Parathyroid adenoma (tissue), 2 donors: ENCODE measurements at regions not wholly inside any gene's neighbourhood (a gene's known extent, or its start where the extent isn't known, plus 50 kb on each side); places are given as distances from the start of the nearest gene placed in this dataset.

Experiments used
- H2AFZ ChIP-seq: fragments of 300-600 bp; sonication (generic); one replicate; pipeline ENCODE4 v1.7.0; 2017; ENCODE audit warnings: antibody characterized with exemption, mild to moderate bottlenecking
- H3K27ac ChIP-seq: fragments of 300-600 bp; sonication (generic); one replicate; pipeline ENCODE4 v1.7.0; 2017
- H3K27me3 ChIP-seq: fragments of 300-600 bp; sonication (generic); one replicate; pipeline ENCODE4 v1.7.0; 2017; ENCODE audit warnings: low read length; ENCODE audit not compliant: control insufficient read depth, insufficient read depth
- H3K36me3 ChIP-seq: fragments of 300-600 bp; sonication (generic); one replicate; pipeline ENCODE4 v1.7.0; 2017; ENCODE audit warnings: low read length; ENCODE audit not compliant: control insufficient read depth, insufficient read depth
- H3K4me1 ChIP-seq: fragments of 300-600 bp; sonication (generic); one replicate; pipeline ENCODE4 v1.7.0; 2017; ENCODE audit warnings: control low read depth
- H3K4me2 ChIP-seq: fragments of 300-600 bp; sonication (generic); one replicate; pipeline ENCODE4 v1.7.0; 2017; ENCODE audit warnings: low read length
- H3K4me3 ChIP-seq: fragments of 300-600 bp; sonication (generic); one replicate; pipeline ENCODE4 v1.7.0; 2017; ENCODE audit warnings: low read depth, low read length
- H3K79me2 ChIP-seq: fragments of 300-600 bp; sonication (generic); one replicate; pipeline ENCODE4 v1.7.0; 2017; ENCODE audit warnings: control low read depth
- H3K9ac ChIP-seq: fragments of 300-600 bp; sonication (generic); one replicate; pipeline ENCODE4 v1.7.0; 2017; ENCODE audit warnings: mild to moderate bottlenecking
- H3K9me3 ChIP-seq: fragments of 300-600 bp; sonication (generic); one replicate; pipeline ENCODE4 v1.7.0; 2017; ENCODE audit warnings: low read length; ENCODE audit not compliant: control insufficient read depth
- TF ChIP-seq, protein P1 (sequence below): fragments of 300-600 bp; sonication (generic); IDR thresholded peaks from one replicate; pipeline ENCODE4 v1.7.0; 2017; ENCODE audit warnings: antibody characterized with exemption, mild to moderate bottlenecking
- donor health status: primary hyperparathyroidism.

DNA sequence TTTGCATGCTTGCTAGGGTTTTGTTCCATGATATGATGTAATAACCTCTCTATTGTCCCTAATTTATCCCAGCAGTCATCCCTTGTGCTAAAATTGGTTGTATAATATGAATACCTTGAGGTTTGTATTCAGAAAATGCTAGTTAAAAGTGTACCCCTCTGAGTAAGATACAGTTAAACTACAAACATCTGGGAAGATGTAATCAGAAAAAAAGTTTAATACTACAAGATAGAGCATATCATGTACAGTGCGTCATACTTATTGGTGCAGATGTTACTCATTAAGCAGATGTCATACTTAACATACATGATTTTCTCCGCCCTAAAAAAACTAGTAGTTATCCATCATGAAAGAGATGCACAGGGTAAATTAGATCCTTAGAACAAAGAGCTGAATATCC is 336.1 kb upstream of the KCND2 start:
- H3K4me3 ChIP-seq, result no peak overlapping the region
- no peaks in the 10 kb centered on the region for H3K79me2 ChIP-seq
- TF ChIP-seq, protein P1, sequence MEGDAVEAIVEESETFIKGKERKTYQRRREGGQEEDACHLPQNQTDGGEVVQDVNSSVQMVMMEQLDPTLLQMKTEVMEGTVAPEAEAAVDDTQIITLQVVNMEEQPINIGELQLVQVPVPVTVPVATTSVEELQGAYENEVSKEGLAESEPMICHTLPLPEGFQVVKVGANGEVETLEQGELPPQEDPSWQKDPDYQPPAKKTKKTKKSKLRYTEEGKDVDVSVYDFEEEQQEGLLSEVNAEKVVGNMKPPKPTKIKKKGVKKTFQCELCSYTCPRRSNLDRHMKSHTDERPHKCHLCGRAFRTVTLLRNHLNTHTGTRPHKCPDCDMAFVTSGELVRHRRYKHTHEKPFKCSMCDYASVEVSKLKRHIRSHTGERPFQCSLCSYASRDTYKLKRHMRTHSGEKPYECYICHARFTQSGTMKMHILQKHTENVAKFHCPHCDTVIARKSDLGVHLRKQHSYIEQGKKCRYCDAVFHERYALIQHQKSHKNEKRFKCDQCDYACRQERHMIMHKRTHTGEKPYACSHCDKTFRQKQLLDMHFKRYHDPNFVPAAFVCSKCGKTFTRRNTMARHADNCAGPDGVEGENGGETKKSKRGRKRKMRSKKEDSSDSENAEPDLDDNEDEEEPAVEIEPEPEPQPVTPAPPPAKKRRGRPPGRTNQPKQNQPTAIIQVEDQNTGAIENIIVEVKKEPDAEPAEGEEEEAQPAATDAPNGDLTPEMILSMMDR, result no peak
- H3K36me3 ChIP-seq, result no peaks in the 10 kb centered on the region
- no peaks in the 10 kb centered on the region for H3K9me3 ChIP-seq
- H3K9ac ChIP-seq, result no peak overlapping the region
- no peak overlapping the region for H3K27ac ChIP-seq
- H3K4me1 ChIP-seq, result no peaks in the 10 kb centered on the region
- no peak overlapping the region for H2AFZ ChIP-seq
- no peak overlapping the region for H3K4me2 ChIP-seq
- H3K27me3 ChIP-seq, result no peaks in the 10 kb centered on the region

DNA sequence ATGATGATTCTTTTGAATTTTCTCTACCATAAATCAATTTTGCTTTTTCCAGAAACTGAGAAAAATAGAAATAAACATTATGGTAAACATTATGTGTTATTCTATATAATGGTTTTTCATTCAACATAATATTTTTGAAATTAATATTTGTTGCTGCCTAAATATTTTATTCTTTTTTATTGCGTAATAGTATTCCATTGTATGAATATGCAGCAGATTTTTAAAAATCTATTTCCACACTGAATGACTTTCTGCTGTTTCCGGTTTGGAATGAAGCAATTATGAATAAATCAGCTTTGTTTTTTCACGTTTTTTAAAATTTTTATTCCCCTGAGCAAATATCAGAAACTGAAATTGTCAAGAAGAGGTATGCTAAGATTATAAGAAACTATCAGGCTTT is 335.2 kb upstream of the KCND2 start:
- TF ChIP-seq, protein P1, result no peak

DNA sequence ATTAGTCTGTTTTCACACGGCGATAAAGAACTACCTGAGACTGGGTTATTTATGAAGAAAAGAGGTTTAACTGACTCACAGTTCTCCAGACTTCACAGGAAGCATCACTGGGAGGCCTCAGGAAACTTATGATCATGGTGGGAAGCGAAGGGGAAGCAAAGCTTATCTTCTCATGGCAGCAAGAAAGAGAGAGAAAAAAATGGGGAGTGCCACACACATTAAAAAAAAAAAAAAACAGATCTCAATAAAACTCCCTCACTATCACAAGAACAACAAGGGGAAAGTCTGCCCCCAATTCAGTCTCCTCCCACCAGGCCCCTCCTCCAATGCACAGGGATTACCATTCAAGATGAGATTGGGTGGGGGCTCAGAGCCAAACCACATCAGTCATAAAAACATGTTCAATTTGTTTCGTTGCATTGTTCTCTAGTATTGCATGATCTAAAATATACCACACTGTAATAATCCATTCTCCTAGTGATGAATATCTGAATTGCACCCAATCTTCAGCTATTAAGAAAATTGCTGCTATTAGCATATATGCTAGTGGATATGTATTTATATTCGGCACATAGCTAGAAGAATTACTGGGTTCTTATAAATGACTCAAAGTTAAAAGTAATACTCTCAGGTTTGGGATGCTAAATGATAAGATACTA is 328.9 kb upstream of the KCND2 start:
- H3K27me3 ChIP-seq, result no peaks in the 10 kb centered on the region
- no peaks in the 10 kb centered on the region for H3K4me1 ChIP-seq
- H3K9ac ChIP-seq, result no peak overlapping the region
- no peak overlapping the region for H3K4me2 ChIP-seq
- TF ChIP-seq, protein P1, result no peak
- H3K27ac ChIP-seq, result no peak overlapping the region
- H2AFZ ChIP-seq, result no peak overlapping the region
- H3K79me2 ChIP-seq, result no peaks in the 10 kb centered on the region
- H3K9me3 ChIP-seq, result no peaks in the 10 kb centered on the region
- no peaks in the 10 kb centered on the region for H3K36me3 ChIP-seq
- H3K4me3 ChIP-seq, result no peak overlapping the region

More for the DNA sequence above, 335.2 kb upstream of the KCND2 start:
- H3K9me3 ChIP-seq, result no peaks in the 10 kb centered on the region
- no peaks in the 10 kb centered on the region for H3K79me2 ChIP-seq
- no peak overlapping the region for H3K4me2 ChIP-seq
- no peak overlapping the region for H3K4me3 ChIP-seq
- no peak overlapping the region for H2AFZ ChIP-seq
- H3K36me3 ChIP-seq, result no peaks in the 10 kb centered on the region
- H3K27me3 ChIP-seq, result no peaks in the 10 kb centered on the region
- no peak overlapping the region for H3K27ac ChIP-seq
- H3K4me1 ChIP-seq, result no peaks in the 10 kb centered on the region
- H3K9ac ChIP-seq, result no peak overlapping the region

DNA sequence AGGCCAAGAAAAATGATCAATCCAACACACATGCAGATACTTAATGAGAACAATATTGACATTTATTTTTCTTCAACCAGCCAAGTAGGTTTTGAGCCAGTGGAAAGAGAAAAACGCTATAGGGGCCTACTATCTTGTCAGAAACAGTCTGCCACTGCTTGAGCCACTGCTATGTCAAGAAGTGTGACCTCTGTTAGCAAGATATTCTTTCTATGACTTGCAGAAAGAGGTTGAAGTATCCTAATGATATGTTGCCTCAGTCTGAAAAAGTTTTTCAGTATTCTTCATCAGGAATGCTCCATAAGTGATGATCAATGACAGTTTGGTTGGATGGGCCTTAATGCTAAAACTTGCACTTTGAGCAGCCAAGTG is 328.4 kb upstream of the KCND2 start:
- Histone ChIP-seq H3K4me1 (no peaks in the 10 kb centered on the region), H3K4me2 (no peak overlapping the region), H3K9me3 (no peaks in the 10 kb centered on the region), H3K36me3 (no peaks in the 10 kb centered on the region), H3K79me2 (no peaks in the 10 kb centered on the region), H2AFZ (no peak overlapping the region), H3K27ac (no peak overlapping the region), H3K9ac (no peak overlapping the region), H3K4me3 (no peak overlapping the region), H3K27me3 (no peaks in the 10 kb centered on the region)
- TF ChIP-seq, protein P1, result no peak

DNA sequence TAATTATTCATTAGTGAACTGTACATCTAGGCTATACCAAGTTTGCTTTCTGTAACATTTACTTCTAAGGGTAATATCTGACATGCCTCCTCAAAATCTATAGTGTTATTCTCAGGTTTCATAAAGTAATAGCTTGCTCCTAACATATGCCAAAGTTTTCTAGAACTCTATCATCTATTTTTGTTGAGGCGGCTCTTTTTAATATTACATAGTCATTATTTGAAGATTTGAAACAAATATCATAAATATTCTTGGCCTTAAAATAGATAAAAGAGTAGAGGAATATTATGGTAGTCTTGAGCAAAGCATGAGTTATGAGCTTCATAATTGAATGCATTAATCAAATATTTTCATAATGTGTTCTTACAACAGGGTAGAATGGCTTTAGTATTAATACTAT is 327.2 kb upstream of the KCND2 start:
- Histone ChIP-seq H3K27ac (no peak overlapping the region), H3K4me3 (no peak overlapping the region)

More for the DNA sequence above, 327.2 kb upstream of the KCND2 start:
- Histone ChIP-seq H3K9ac (no peak overlapping the region), H3K4me2 (no peak overlapping the region), H3K9me3 (no peaks in the 10 kb centered on the region), H2AFZ (no peak overlapping the region), H3K27me3 (no peaks in the 10 kb centered on the region), H3K79me2 (no peaks in the 10 kb centered on the region), H3K36me3 (no peaks in the 10 kb centered on the region), H3K4me1 (no peaks in the 10 kb centered on the region)
- TF ChIP-seq, protein P1, result no peak
